Breast epithelium (tissue), 3 donors: ENCODE measurements at regions not wholly inside any gene's neighbourhood (a gene's known extent, or its start where the extent isn't known, plus 50 kb on each side); places are given as distances from the start of the nearest gene placed in this dataset.

ENCODE experiments used
- CTCF ChIP-seq, 3 donors: fragments of 450-650 bp; IDR thresholded peaks; one replicate each; pipeline ENCODE4 v1.5.1; 2016 to 2017; ENCODE audit warnings: antibody characterized with exemption in 3 of 3, mild to moderate bottlenecking in 3 of 3, moderate library complexity in 3 of 3
- POLR2A ChIP-seq: fragments of 450-650 bp; IDR thresholded peaks from one replicate; pipeline ENCODE4 v1.6.1; 2016; ENCODE audit warnings: antibody characterized with exemption, mild to moderate bottlenecking, moderate library complexity

GRCh38 chr1:221875004-221875330 is 133.1 kb upstream of the DUSP10 start:
- TF ChIP-seq POLR2A: no peak
- TF ChIP-seq CTCF (IDR thresholded peaks at IDR 0.05): no peak
